ENCODE measurements at regions not wholly inside any gene's neighbourhood (a gene's known extent, or its start where the extent isn't known, plus 50 kb on each side); places are given as distances from the start of the nearest gene placed in this dataset.

- intact Hi-C loops (cut with DNase I), result no loop called here
- TF ChIP-seq POLR2A (IDR thresholded peaks at IDR 0.05) (no peak), EP300 (IDR thresholded peaks at IDR 0.05) (no peak), CTCF (IDR thresholded peaks at IDR 0.05) (no peak), POLR2AphosphoS5 (IDR thresholded peaks at IDR 0.05) (no peak)
- no peaks in the 10 kb centered on the region for H3K27me3 ChIP-seq
- H3K36me3 ChIP-seq, result no peaks in the 10 kb centered on the region
- WGBS, 2 donors, result 84 to 93% methylated on average over 7 of the region's 7 CpGs
- DNase-seq, result no peak
- no peak overlapping the region for H3K4me3 ChIP-seq
- no peak overlapping the region for H3K27ac ChIP-seq
- no peaks in the 10 kb centered on the region for H3K9me3 ChIP-seq
- no peaks in the 10 kb centered on the region for H3K4me1 ChIP-seq
These were observed 58.5 kb downstream of the NPY1R start for GRCh38 chr4:163273922-163274321.

- Histone ChIP-seq H3K9me3 (no peaks in the 10 kb centered on the region), H3K36me3 (no peaks in the 10 kb centered on the region), H3K4me1 (no peaks in the 10 kb centered on the region), H3K27me3 (no peaks in the 10 kb centered on the region), H3K27ac (no peak overlapping the region), H3K4me3 (no peak overlapping the region)
- TF ChIP-seq POLR2A (IDR thresholded peaks at IDR 0.05) (no peak), CTCF (IDR thresholded peaks at IDR 0.05) (no peak), POLR2AphosphoS5 (IDR thresholded peaks at IDR 0.05) (no peak), EP300 (IDR thresholded peaks at IDR 0.05) (no peak)
- 97 to 98% methylated on average over 1 of the region's 1 CpG for WGBS, 2 donors
- DNase-seq, result no peak
- intact Hi-C loops (cut with DNase I), result no loop called here
These were observed 59.2 kb downstream of the NPY1R start for GRCh38 chr4:163273203-163273602.

GRCh38 chr4:163271555-163272127 is 60.8 kb downstream of the NPY1R start:
- Histone ChIP-seq H3K4me1 (no peaks in the 10 kb centered on the region), H3K4me3 (no peak overlapping the region), H3K27me3 (no peaks in the 10 kb centered on the region), H3K36me3 (no peaks in the 10 kb centered on the region), H3K27ac (no peak overlapping the region), H3K9me3 (no peaks in the 10 kb centered on the region)
- TF ChIP-seq POLR2AphosphoS5 (IDR thresholded peaks at IDR 0.05), result no peak
- WGBS, 2 donors, result 68 to 78% methylated on average over 2 of the region's 2 CpGs
- no peak for DNase-seq
- intact Hi-C loops (cut with DNase I), result no loop called here

GRCh38 chr4:163269869-163270268 is 62.5 kb downstream of the NPY1R start:
- Histone ChIP-seq H3K4me3 (no peak overlapping the region), H3K4me1 (no peaks in the 10 kb centered on the region), H3K27me3 (no peaks in the 10 kb centered on the region), H3K27ac (no peak overlapping the region), H3K36me3 (no peaks in the 10 kb centered on the region), H3K9me3 (no peaks in the 10 kb centered on the region)
- TF ChIP-seq POLR2A (IDR thresholded peaks at IDR 0.05) (no peak), EP300 (IDR thresholded peaks at IDR 0.05) (no peak), CTCF (IDR thresholded peaks at IDR 0.05) (no peak), POLR2AphosphoS5 (IDR thresholded peaks at IDR 0.05) (no peak)
- intact Hi-C loops (cut with DNase I), result no loop called here
- no peak for DNase-seq
- WGBS, 2 donors, result 86 to 91% methylated on average over 5 of the region's 5 CpGs

- Histone ChIP-seq H3K9me3 (no peaks in the 10 kb centered on the region), H3K27ac (no peak overlapping the region), H3K36me3 (no peaks in the 10 kb centered on the region), H3K4me1 (no peaks in the 10 kb centered on the region), H3K27me3 (no peaks in the 10 kb centered on the region), H3K4me3 (no peak overlapping the region)
- TF ChIP-seq CTCF (IDR thresholded peaks at IDR 0.05), result no peak
- TF ChIP-seq POLR2A (IDR thresholded peaks at IDR 0.05), result no peak
- TF ChIP-seq EP300 (IDR thresholded peaks at IDR 0.05), result no peak
- TF ChIP-seq POLR2AphosphoS5 (IDR thresholded peaks at IDR 0.05), result no peak
- intact Hi-C loops (cut with DNase I), result no loop called here
- no peak for DNase-seq
- 17 to 63% methylated on average over 2 of the region's 2 CpGs for WGBS, 2 donors
These were observed 63.2 kb downstream of the NPY1R start for GRCh38 chr4:163269166-163269565.
